Uterus (tissue), 2 donors: ENCODE measurements at regions not wholly inside any gene's neighbourhood (a gene's known extent, or its start where the extent isn't known, plus 50 kb on each side); places are given as distances from the start of the nearest gene placed in this dataset.

Experiments
- CTCF ChIP-seq, 4 experiments: fragments of 200-600 bp in 2 of 4; fragments of 450-650 bp in 2 of 4; sonication (generic) in 2 of 4; IDR thresholded peaks; one replicate each; pipeline ENCODE4 v1.5.1; 2016 to 2019; ENCODE audit warnings: antibody characterized with exemption in 4 of 4, mild to moderate bottlenecking in 2 of 4, moderate library complexity in 1 of 4
- POLR2A ChIP-seq, 2 donors: fragments of 450-650 bp; IDR thresholded peaks; one replicate each; pipeline ENCODE4 v1.6.1; 2016; ENCODE audit warnings: antibody characterized with exemption in 2 of 2, mild to moderate bottlenecking in 1 of 2, moderate library complexity in 1 of 2

GRCh38 chr14:44361083-44361482 is 146.0 kb downstream of the FSCB start:
- TF ChIP-seq POLR2A (IDR thresholded peaks at IDR 0.05) (no peak), CTCF (IDR thresholded peaks at IDR 0.05) (no peak)
